HG03521 (cell line): ENCODE measurements at regions not wholly inside any gene's neighbourhood (a gene's known extent, or its start where the extent isn't known, plus 50 kb on each side); places are given as distances from the start of the nearest gene placed in this dataset.
A peak's percentile ranks its signal among the peaks of the same experiment; 100 is the strongest.
"Not testable (repeated sequence)": the region's sequence is repeated elsewhere in the genome, so short reads cannot be mapped to it uniquely, and the experiment has no call there.

Experiments used
- ATAC-seq: cut with Tn5 transposase; IDR thresholded peaks from one replicate; pipeline ENCODE4 v1.9.1; 2021; ENCODE audit warnings: mild to moderate bottlenecking, moderate library complexity; ENCODE audit not compliant: unreplicated experiment

DNA sequence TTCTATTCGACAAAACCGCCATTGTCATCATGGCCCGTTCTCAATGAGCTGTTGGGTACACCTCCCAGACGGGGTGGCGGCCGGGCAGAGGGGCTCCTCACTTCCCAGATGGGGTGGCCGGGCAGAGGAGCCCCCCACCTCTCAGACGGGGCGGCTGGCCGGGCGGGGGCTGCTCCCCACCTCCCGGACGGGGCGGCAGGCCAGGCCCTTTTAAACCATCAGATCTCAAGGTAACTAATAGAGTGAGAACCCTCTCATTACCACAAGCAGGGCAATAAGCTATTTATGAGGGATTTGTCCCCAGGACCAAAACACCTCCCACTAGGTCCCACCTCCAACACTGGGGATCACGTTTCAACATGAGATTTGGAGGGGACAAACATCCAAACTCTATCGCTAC lies 571.5 kb downstream of the INSC start:
- ATAC-seq: not testable (repeated sequence)

GRCh38 chr11:15687342-15687741 lies 572.6 kb downstream of the INSC start:
- no peak for ATAC-seq

DNA sequence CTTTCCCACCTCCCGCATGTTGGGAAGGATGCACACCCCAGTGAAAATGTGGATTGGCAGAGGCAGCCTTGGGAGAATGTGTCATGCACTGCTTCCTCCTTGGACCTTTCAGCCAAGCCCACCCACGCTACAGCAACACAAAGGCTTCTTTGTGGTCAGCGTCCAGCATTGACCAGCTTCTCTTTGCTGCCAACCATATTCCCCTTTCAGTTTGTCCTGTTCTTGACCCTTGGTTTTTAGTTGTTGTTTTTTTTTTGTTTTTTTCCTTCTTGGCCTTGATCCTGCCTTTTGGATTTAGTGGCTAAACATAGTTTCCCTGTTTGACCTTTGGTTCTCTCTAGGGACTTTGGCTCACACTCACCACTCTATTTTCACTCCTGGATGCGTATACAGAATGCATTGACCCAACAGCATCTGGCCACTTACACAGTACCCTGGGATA lies 573.6 kb downstream of the INSC start:
- ATAC-seq: no peak

DNA sequence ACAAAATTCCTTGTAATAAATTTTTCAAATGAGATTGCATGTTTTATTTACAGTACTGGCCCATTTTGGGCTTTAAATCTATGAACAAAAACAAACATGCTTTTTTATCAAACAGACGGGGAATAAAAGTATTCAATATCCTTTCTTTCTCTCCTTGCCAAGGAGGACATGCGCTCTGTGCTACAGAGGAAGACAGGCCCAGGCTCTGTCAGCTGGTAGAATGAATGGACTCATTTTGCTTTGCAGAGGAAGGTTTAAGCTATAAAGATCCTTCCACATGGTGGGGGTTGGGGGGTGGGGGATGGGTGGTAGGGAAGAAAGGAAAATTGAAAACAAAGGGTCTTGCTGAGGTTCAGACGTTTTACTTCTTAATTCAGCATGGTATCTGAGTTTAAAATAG lies 575.6 kb downstream of the INSC start:
- ATAC-seq: no peak

DNA sequence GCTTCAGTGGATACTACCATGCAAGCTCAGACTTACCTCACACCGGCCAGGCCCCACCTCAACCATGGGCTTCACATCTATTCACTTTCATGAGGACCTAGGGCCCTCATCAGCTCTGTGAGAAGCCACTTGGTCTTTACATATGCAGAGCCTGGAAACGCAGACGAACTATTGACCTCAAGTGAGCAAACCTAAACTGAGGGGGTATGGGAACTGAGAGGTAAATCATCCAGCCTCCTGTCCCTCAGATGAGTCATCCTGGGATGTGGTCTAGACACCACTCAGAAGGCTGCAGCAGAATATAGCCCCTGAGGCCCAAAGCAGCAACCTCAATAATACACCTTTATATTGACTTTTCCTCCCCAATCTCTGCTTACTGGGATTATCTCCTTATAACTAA lies 578.0 kb downstream of the INSC start:
- peak; percentile 74 for ATAC-seq

DNA sequence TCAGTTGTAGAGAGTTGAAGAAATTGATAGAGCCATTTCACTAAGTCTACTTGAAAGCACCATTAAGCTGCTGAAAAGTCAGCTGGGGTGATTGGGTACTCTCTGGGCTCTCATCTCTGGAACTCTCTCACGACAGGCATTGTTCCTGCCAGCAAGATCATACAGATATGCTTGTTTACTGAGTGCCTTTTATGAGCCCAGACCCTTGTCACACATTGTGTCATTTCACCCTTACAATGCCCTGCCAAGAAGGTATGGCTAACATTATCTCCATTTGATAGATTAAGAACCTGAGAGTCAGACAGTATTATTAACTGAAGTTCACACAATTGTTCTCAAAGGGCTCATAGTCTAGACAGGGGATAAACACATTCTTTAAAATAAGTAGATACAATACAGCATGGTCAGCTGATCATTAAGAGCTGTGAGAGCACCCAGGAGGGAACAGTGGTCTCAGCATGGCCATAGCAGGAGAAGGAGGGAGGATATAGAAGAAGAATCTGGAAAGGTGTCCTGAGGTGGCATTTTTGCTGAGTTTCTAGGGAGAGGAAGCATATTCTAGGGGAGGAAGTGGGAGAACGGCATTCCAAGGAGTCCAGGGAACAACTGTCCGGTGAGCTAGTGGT lies 580.5 kb downstream of the INSC start:
- no peak for ATAC-seq

DNA sequence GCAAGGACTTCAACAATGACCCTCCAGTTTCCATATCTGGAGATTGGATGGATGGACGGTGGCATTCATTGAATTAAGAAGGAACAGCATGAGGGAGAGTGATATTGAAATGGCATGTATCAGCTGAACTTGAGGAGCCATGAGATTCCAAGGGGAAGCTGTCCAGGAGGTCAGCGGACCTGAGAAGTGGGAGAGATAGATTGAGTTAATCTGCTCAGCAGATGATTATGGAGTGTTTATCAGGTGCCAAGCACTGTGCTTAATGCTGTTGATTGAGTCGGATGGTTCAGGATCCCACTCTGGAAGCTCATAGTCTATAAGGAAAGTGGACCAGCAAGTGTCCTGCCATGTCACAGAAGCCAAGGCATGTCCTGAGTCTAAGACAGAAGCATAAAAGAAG lies 581.3 kb downstream of the INSC start:
- no peak for ATAC-seq

- no peak for ATAC-seq
These were observed 582.9 kb downstream of the INSC start for GRCh38 chr11:15697437-15698236.

DNA sequence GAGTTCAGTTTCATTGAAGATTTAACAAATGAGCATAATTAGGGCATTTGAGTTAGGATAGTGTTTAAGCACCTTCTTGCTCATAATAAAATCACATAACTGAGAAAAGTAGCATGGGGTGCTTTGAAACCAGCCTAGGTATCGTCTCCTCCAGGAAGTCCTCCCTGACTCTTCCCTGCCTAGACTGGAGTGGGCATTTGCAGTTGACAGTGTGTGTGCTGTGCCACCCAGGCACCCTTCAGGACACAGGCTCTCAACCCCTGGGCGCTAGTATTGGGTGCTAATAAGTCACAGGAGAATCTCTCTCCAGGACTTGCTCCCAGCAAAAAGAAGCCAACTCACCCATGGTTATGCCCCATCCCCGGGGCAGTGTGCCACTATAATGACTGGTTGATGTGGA lies 584.1 kb downstream of the INSC start:
- no peak for ATAC-seq

- ATAC-seq: no peak
These were observed 585.3 kb downstream of the INSC start for GRCh38 chr11:15699978-15700377.

DNA sequence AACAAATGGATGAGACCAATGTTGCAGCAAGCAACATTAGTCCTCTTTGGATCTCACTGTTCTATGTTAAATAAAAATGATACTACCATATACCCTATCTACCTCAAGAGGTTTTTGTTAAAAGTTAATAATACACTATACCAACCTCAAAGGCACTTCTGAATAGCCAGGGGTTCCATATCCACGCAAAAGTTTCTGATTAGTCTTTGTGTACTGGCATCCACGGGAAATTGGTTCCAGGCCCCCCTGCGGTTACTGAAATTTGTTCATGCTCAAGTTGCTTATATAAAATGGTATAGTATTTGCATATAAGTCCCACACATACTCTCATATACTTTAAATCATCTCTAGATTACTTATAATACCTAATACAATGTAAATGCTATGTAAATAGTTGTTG lies 585.7 kb downstream of the INSC start:
- no peak for ATAC-seq

DNA sequence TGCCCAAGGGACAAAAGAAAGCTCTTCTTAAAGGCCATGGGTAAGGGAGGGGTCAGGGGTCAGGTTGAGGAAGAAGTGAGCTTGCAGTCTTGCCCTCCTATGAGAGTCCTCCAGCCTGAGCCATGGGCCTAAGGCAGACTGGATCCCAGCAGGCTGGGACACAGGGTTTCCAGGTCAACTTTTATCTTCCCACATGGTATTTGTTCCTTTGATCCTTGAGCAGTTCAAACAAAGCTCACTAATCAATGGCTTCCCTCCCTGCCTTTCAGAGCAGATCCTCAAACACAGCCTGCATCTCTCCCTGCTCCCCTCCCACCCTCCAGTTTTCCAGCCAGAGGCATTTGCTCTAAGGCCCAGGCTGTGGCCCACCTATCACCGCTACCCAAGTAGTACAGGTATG lies 589.3 kb downstream of the INSC start:
- ATAC-seq: no peak

GRCh38 chr11:15704556-15704955 lies 589.8 kb downstream of the INSC start:
- ATAC-seq: no peak

- ATAC-seq: no peak
These were observed 591.2 kb downstream of the INSC start for GRCh38 chr11:15705891-15706290.

- ATAC-seq: no peak
These were observed 592.5 kb downstream of the INSC start for GRCh38 chr11:15707194-15707593.

GRCh38 chr11:15707971-15708370 lies 593.2 kb downstream of the INSC start:
- no peak for ATAC-seq

GRCh38 chr11:15710580-15711275 lies 596.0 kb downstream of the INSC start:
- no peak for ATAC-seq

DNA sequence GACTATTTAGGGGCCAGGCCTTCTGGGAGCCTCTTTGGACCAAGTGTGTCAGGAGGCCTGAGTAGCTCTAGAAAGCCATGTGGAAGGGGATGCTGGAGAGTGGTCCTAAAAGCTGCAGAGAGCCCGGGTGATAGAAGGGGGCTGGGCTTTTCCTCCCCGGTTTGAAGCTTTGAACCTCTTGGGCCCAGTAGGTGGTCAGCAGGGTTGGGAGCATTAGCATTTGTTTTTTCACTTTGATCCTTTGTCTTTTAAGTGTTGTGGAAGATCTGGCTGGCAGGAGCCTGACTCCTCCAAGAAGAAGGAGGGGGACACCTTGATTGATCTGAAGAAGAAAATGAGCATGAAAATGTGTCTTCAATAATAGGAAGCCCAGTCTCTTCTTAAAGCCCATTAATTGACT lies 596.6 kb downstream of the INSC start:
- no peak for ATAC-seq

- no peak for ATAC-seq
These were observed 600.1 kb downstream of the INSC start for GRCh38 chr11:15714641-15715399.

DNA sequence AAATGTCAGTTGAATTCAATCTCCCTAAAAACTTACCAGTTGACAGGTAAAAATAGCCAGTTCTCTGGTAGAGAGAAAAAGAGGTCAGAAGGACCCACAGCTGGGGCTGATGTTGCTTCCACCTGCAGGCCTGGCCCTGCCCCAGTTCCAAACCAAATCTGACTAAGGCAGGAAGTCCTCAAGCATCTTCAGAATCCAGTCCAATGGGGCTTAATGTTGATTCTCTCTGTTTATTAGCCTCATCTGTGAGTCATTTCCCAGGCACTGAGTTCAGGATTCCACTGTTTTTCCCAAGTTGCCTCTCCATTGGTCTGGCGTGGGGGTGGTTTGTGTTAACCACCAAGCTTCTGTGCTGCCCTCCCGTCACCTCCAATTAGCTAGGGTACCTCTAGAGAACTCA lies 601.8 kb downstream of the INSC start:
- ATAC-seq: no peak

- no peak for ATAC-seq
These were observed 605.7 kb downstream of the INSC start for GRCh38 chr11:15720460-15720859.
